Mesothelial cell of epicardium (in vitro differentiated cells): ENCODE measurements at regions not wholly inside any gene's neighbourhood (a gene's known extent, or its start where the extent isn't known, plus 50 kb on each side); places are given as distances from the start of the nearest gene placed in this dataset.

ENCODE experiments used
- DNase-seq, 2 experiments: peaks; one replicate each; pipeline ENCODE4 v3.0.0; 2021; ENCODE audit warnings: low spot score in 2 of 2; ENCODE audit not compliant: unreplicated experiment in 2 of 2
- H3K27ac Mint-ChIP-seq: 2 replicates; pipeline ENCODE4 v1.8.0; 2021; ENCODE audit warnings: mixed read lengths
- H3K27me3 Mint-ChIP-seq: 2 replicates; pipeline ENCODE4 v1.8.0; 2021; ENCODE audit warnings: low read depth, mixed read lengths
- H3K36me3 Mint-ChIP-seq: 2 replicates; pipeline ENCODE4 v1.8.0; 2021; ENCODE audit warnings: mixed read lengths
- H3K4me1 Mint-ChIP-seq: 2 replicates; pipeline ENCODE4 v1.8.0; 2021; ENCODE audit warnings: mixed read lengths
- H3K4me3 Mint-ChIP-seq: 2 replicates; pipeline ENCODE4 v1.8.0; 2021; ENCODE audit warnings: mild to moderate bottlenecking, moderate library complexity, mixed read lengths
- H3K9me3 Mint-ChIP-seq: 2 replicates; pipeline ENCODE4 v1.8.0; 2021; ENCODE audit warnings: mixed read lengths
- TF ChIP-seq, protein P1 (sequence below): fragments of 200-600 bp; sonication (generic); IDR thresholded peaks from one replicate; pipeline ENCODE4 v1.5.0; 2021; ENCODE audit warnings: antibody characterized with exemption; ENCODE audit not compliant: unreplicated experiment

DNA sequence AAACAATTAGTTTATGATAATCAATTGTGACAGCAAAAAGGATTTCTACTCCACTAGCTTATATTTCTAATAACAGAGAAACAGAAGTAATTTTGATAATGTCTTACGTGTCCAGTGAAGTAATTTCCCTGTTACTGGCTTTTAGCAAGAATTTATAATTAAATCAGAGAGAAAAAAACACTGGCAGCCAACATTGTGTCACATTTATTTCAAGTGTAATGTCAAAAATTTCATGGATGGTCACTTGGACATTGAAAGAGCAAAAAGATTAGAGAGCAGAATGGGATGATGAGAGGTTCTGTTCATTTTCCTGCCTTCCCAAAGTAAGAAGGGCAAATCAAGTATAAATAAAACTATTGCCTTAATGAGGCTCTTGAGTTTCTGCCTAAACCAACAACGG is 239.3 kb upstream of the SEMA6A start:
- TF ChIP-seq, protein P1, sequence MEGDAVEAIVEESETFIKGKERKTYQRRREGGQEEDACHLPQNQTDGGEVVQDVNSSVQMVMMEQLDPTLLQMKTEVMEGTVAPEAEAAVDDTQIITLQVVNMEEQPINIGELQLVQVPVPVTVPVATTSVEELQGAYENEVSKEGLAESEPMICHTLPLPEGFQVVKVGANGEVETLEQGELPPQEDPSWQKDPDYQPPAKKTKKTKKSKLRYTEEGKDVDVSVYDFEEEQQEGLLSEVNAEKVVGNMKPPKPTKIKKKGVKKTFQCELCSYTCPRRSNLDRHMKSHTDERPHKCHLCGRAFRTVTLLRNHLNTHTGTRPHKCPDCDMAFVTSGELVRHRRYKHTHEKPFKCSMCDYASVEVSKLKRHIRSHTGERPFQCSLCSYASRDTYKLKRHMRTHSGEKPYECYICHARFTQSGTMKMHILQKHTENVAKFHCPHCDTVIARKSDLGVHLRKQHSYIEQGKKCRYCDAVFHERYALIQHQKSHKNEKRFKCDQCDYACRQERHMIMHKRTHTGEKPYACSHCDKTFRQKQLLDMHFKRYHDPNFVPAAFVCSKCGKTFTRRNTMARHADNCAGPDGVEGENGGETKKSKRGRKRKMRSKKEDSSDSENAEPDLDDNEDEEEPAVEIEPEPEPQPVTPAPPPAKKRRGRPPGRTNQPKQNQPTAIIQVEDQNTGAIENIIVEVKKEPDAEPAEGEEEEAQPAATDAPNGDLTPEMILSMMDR: no peak
- Mint-ChIP-seq H3K4me1 (peaks cover 9% of the 10 kb centered on the region), H3K27me3 (no peaks in the 10 kb centered on the region), H3K27ac (no peak overlapping the region), H3K36me3 (no peaks in the 10 kb centered on the region), H3K4me3 (no peak overlapping the region), H3K9me3 (peaks cover 7% of the 10 kb centered on the region)
- no peak for DNase-seq

DNA sequence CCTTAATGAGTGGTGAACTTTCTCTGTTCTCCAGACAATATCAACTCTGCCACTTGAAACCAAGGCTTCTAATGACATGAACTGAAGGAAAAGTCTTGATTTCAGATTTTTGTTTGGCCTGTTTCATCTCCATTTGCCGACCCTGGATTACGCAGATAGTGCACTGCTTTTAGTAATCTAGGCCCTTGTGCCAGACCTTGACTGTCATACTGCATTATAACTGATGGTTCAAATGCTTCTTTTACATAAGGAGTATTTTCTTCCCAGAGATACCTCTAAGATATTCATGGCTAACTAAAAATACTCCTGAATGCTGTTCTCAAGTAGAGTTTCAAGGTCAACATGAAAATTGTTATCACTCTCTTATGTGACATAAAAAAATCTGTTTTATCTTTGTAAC is 238.7 kb upstream of the SEMA6A start:
- no peak overlapping the region for H3K27ac Mint-ChIP-seq
- H3K4me1 Mint-ChIP-seq: peaks cover 9% of the 10 kb centered on the region
- no peaks in the 10 kb centered on the region for H3K27me3 Mint-ChIP-seq
- peaks cover 7% of the 10 kb centered on the region for H3K9me3 Mint-ChIP-seq
- no peak overlapping the region for H3K4me3 Mint-ChIP-seq
- no peak for DNase-seq
- TF ChIP-seq, protein P1: no peak
- H3K36me3 Mint-ChIP-seq: no peaks in the 10 kb centered on the region

DNA sequence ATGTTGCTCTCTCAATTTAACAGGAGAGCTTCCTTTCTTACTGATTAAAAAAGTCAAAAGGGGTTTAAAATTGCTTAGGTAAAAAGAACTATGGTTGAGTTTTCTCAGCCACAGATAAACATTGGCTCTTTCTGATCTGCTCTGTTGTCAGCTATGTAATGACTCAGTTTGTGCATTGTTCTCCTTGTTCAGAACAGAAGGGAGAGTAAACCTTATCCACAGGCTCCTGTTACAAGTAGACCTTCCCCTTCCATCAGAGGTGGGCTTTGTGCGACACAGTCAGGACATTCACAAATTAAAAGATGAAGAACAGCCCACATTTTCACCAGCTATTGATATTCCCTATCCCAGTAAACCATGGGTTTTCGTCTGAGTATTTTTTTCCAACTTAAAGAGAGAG is 236.3 kb upstream of the SEMA6A start:
- no peak for DNase-seq
- H3K27me3 Mint-ChIP-seq: no peaks in the 10 kb centered on the region
- no peaks in the 10 kb centered on the region for H3K36me3 Mint-ChIP-seq
- peaks cover 4% of the 10 kb centered on the region for H3K9me3 Mint-ChIP-seq
- H3K4me1 Mint-ChIP-seq: peaks cover 17% of the 10 kb centered on the region
- TF ChIP-seq, protein P1: no peak
- H3K27ac Mint-ChIP-seq: no peak overlapping the region
- no peak overlapping the region for H3K4me3 Mint-ChIP-seq

DNA sequence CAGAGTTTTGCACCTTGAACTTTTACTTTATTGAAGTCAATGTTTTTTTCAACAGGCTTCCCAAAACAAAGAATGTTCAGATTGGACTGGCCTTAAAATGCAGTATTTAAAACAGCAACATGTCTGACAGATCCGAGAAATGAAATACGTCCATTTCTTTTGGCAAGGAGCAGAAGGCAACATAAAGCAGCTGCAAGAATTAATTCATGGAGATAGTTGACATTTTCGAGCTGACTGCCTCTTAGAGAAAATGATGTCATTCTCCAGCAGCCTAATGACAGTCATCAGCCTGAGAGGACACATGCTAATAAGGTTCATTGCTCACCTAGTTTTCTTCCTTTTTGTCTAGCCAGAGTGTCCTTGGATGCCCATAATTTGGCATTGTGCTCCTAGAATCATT is 232.2 kb upstream of the SEMA6A start:
- Mint-ChIP-seq H3K9me3 (peaks cover 3% of the 10 kb centered on the region), H3K4me1 (peaks cover 7% of the 10 kb centered on the region), H3K27me3 (no peaks in the 10 kb centered on the region), H3K4me3 (no peak overlapping the region), H3K27ac (no peak overlapping the region), H3K36me3 (no peaks in the 10 kb centered on the region)
- TF ChIP-seq, protein P1: no peak
- DNase-seq: no peak

DNA sequence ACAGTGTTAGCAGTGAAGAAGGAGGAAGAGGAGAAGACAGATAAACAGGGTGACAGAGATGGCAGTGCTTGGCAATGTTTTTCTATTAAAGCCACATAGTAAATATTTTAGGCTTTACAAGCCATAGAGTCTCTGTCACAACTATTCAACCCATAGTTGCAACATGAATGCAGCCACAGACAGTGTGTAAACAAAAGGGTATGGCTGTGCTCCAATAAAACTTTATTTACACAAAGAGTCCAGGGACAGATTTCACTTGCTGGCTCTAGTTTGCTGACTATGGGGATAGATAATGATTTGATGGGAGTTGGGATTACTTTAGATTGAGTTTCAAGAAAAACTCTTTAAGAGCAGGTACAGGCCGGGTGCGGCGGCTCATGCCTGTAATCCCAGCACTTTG is 224.8 kb upstream of the SEMA6A start:
- TF ChIP-seq, protein P1: no peak
- Mint-ChIP-seq H3K27ac (no peak overlapping the region), H3K27me3 (no peaks in the 10 kb centered on the region), H3K4me1 (no peaks in the 10 kb centered on the region), H3K9me3 (peaks cover 7% of the 10 kb centered on the region), H3K4me3 (no peak overlapping the region), H3K36me3 (peaks cover 4% of the 10 kb centered on the region)
- no peak for DNase-seq

DNA sequence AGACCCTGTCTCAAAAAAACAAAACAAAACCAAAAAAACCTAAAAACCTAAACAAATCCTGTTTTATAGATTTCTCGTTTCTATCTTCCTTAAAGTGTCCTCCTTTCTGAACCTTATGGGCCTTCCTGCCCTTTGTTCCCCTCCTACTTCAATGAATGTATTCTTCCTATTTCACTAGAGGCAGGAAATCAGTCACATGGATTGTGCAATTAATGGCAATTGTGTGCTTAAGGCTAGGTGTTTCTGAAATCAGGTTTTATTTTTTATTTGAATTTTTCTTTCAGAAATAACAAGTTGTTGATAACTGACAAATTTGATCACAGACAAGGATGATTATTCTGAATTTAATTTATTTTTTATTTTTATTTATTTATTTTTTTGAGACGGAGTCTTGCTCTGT is 220.6 kb upstream of the SEMA6A start:
- Mint-ChIP-seq H3K4me1 (no peaks in the 10 kb centered on the region), H3K4me3 (no peak overlapping the region), H3K9me3 (peaks cover 11% of the 10 kb centered on the region), H3K36me3 (peaks cover 6% of the 10 kb centered on the region), H3K27ac (no peak overlapping the region), H3K27me3 (no peaks in the 10 kb centered on the region)
- TF ChIP-seq, protein P1: no peak
- no peak for DNase-seq
